ENCODE measurements at regions not wholly inside any gene's neighbourhood (a gene's known extent, or its start where the extent isn't known, plus 50 kb on each side); places are given as distances from the start of the nearest gene placed in this dataset.

GRCh38 chr4:106541253-106541652 lies 172.7 kb upstream of the GIMD1 start:
- intact Hi-C loops (cut with micrococcal nuclease; ENCODE audit: unreplicated experiment), result no loop called here
- WGBS (ENCODE audit: insufficient coverage, insufficient replicate concordance, low lambda C conversion rate, missing lambda C conversion rate), result 17% methylated on average over 2 of the region's 2 CpGs
- SMC1A ChIA-PET (ENCODE audit: uncharacterized antibody, unreplicated experiment), result no interaction called here

GRCh38 chr4:106530821-106531220 lies 162.2 kb upstream of the GIMD1 start:
- BruUV-seq (replicated peaks), result no TSS peak
- H4K20me1 ChIP-seq (ENCODE audit: control insufficient read depth, insufficient read depth), result no peaks in the 10 kb centered on the region
- ATAC-seq (no peak), FAIRE-seq (no peak), DNase-seq (ENCODE audit: low read depth, low spot score) (no peak)
- no peaks in the 10 kb centered on the region for H3K4me1 ChIP-seq (ENCODE audit: control insufficient read depth, insufficient read depth, low read length)
- ChIA-PET SMC1A (ENCODE audit: uncharacterized antibody, unreplicated experiment) (no interaction called here), POLR2A (no interaction called here), RAD21 (ENCODE audit: unreplicated experiment) (no interaction called here), CTCF (no interaction called here)
- TF ChIP-seq TAF1 (IDR thresholded peaks at IDR 0.05; ENCODE audit: borderline replicate concordance, low read depth, low read length) (no peak), ZBED1 (IDR thresholded peaks at IDR 0.05; ENCODE audit: borderline replicate concordance) (no peak), TBL1XR1 (IDR thresholded peaks at IDR 0.05; ENCODE audit: low read depth, low read length) (no peak), ETV6 (conservative IDR thresholded peaks at IDR 0.05 in 1 of 2, IDR thresholded peaks at IDR 0.05 in 1 of 2; ENCODE audit: borderline replicate concordance in 1 of 2, low read depth in 1 of 2) (no peak), NFYA (IDR thresholded peaks at IDR 0.05; ENCODE audit: borderline replicate concordance, low read depth, low read length) (no peak), MEF2B (IDR thresholded peaks at IDR 0.05; ENCODE audit: partially characterized antibody, poor library complexity, severe bottlenecking) (no peak), TCF3 (IDR thresholded peaks at IDR 0.05; ENCODE audit: borderline replicate concordance, insufficient read depth, low read depth, low read length) (no peak), BACH1 (IDR thresholded peaks at IDR 0.05; ENCODE audit: borderline replicate concordance) (no peak), SUZ12 (IDR thresholded peaks at IDR 0.05; ENCODE audit: unreplicated experiment) (no peak), NRF1 (conservative IDR thresholded peaks at IDR 0.05; ENCODE audit: low read depth, low read length) (no peak), KDM1A (IDR thresholded peaks at IDR 0.05; ENCODE audit: borderline replicate concordance) (no peak)
- no peak overlapping the region for H2AFZ ChIP-seq (ENCODE audit: control insufficient read depth, low read depth, low read length)
- H3K4me3 ChIP-seq, result no peak overlapping the region
- no peaks in the 10 kb centered on the region for H3K9me3 ChIP-seq (replicated peaks; ENCODE audit: control insufficient read depth, insufficient read depth, low read length)
- no peak overlapping the region for H3K4me2 ChIP-seq (ENCODE audit: control insufficient read depth, insufficient read depth)
- intact Hi-C loops (cut with micrococcal nuclease; ENCODE audit: unreplicated experiment) (no loop called here), in situ Hi-C loops (cut with MboI) (no loop called here)
- H3K36me3 ChIP-seq (ENCODE audit: control insufficient read depth in 2 of 2, insufficient read depth in 2 of 2, low read length in 1 of 2), result no peaks in the 10 kb centered on the region
- H3K9ac ChIP-seq (ENCODE audit: control insufficient read depth, insufficient read depth, low read length), result no peak overlapping the region
- no peaks in the 10 kb centered on the region for H3K79me2 ChIP-seq (ENCODE audit: control insufficient read depth, insufficient read depth, low read length)
- no peaks in the 10 kb centered on the region for H3K27me3 ChIP-seq (replicated peaks in 1 of 2; ENCODE audit: control insufficient read depth in 2 of 2, insufficient read depth in 2 of 2, low read length in 1 of 2)
- no peak overlapping the region for H3K27ac ChIP-seq (ENCODE audit: control insufficient read depth, insufficient read depth)

More at GRCh38 chr4:106541253-106541652, 172.7 kb upstream of the GIMD1 start:
- in situ Hi-C loops (cut with MboI), result no loop called here
- no TSS peak for BruUV-seq (replicated peaks)
- no peaks in the 10 kb centered on the region for H3K79me2 ChIP-seq (ENCODE audit: control insufficient read depth, insufficient read depth, low read length)
- DNase-seq (ENCODE audit: low read depth, low spot score) (no peak), ATAC-seq (no peak), FAIRE-seq (no peak)
- ChIA-PET CTCF (no interaction called here), POLR2A (no interaction called here), RAD21 (ENCODE audit: unreplicated experiment) (no interaction called here)
- H2AFZ ChIP-seq (ENCODE audit: control insufficient read depth, low read depth, low read length), result no peak overlapping the region
- no peak overlapping the region for H3K27ac ChIP-seq (ENCODE audit: control insufficient read depth, insufficient read depth)
- H3K36me3 ChIP-seq (ENCODE audit: control insufficient read depth in 2 of 2, insufficient read depth in 2 of 2, low read length in 1 of 2), result no peaks in the 10 kb centered on the region
- no peaks in the 10 kb centered on the region for H3K27me3 ChIP-seq (replicated peaks in 1 of 2; ENCODE audit: control insufficient read depth in 2 of 2, insufficient read depth in 2 of 2, low read length in 1 of 2)
- H3K4me2 ChIP-seq (ENCODE audit: control insufficient read depth, insufficient read depth), result no peak overlapping the region
- no peaks in the 10 kb centered on the region for H3K9me3 ChIP-seq (replicated peaks; ENCODE audit: control insufficient read depth, insufficient read depth, low read length)
- no peak overlapping the region for H3K4me3 ChIP-seq
- no peak for TF ChIP-seq BACH1 (IDR thresholded peaks at IDR 0.05; ENCODE audit: borderline replicate concordance)
- TF ChIP-seq HDAC6 (IDR thresholded peaks at IDR 0.05; ENCODE audit: unreplicated experiment), result no peak
- no peak for TF ChIP-seq PML (IDR thresholded peaks at IDR 0.05; ENCODE audit: low read length)
- TF ChIP-seq ESRRA (IDR thresholded peaks at IDR 0.05; ENCODE audit: low read length), result no peak
- no peak for TF ChIP-seq JUND (IDR thresholded peaks at IDR 0.05; ENCODE audit: low read depth, low read length)
- no peak for TF ChIP-seq PAX5 (IDR thresholded peaks at IDR 0.05; ENCODE audit: borderline replicate concordance, low read depth, low read length)
- TF ChIP-seq FOS (IDR thresholded peaks at IDR 0.05; ENCODE audit: borderline replicate concordance, extremely low read depth, insufficient read length), result no peak
- no peaks in the 10 kb centered on the region for H4K20me1 ChIP-seq (ENCODE audit: control insufficient read depth, insufficient read depth)
- no peaks in the 10 kb centered on the region for H3K4me1 ChIP-seq (ENCODE audit: control insufficient read depth, insufficient read depth, low read length)
- no peak overlapping the region for H3K9ac ChIP-seq (ENCODE audit: control insufficient read depth, insufficient read depth, low read length)
